NCI-H2081 treated with DMSO at 0.1 percent for 48 hours (cell line): ENCODE measurements at regions not wholly inside any gene's neighbourhood (a gene's known extent, or its start where the extent isn't known, plus 50 kb on each side); places are given as distances from the start of the nearest gene placed in this dataset.

Source experiments
- DNase-seq: peaks from one replicate; lab custom pipeline; 2025; lab: John Stamatoyannopoulos, UW

GRCh38 chr2:138105358-138105757, 141.1 kb downstream of the HNMT start:
- no peak for DNase-seq

DNA sequence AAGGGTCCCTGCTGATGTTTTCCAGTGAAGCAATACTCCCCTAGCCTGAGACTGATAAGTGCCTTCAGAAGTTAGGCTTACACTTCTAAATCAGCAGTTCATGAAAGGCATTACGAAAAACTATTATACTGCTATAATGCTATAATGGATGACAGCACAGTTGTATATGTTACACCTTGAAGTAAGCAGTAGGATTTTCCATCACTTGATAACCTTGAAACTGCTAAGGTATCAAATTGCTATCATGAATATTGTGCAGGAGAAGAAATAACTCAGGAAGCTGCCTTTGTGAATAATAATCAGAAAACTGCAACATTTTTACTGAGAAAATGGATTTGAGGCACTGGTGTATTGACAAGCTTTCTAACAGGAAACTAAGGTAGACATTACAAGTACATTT, 142.3 kb downstream of the HNMT start:
- no peak for DNase-seq

DNA sequence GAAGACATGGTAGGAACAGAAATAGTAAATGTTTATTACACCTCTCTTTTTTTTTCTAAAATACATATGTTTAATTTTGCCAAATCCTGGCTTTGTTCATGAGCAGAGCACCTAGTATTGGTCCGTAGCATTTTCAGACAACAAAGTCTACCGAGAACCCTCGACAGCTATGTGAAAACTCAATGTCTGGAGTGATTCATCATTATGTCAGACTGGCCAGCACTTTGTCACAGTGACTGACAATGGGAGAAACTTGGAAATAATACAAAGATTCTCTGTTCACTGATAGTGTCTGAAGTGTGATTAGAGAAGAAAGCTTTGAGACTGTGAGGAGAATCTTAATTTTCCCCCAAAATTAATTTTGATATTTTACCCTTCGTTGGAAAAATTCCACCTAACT, 143.0 kb downstream of the HNMT start:
- no peak for DNase-seq

DNA sequence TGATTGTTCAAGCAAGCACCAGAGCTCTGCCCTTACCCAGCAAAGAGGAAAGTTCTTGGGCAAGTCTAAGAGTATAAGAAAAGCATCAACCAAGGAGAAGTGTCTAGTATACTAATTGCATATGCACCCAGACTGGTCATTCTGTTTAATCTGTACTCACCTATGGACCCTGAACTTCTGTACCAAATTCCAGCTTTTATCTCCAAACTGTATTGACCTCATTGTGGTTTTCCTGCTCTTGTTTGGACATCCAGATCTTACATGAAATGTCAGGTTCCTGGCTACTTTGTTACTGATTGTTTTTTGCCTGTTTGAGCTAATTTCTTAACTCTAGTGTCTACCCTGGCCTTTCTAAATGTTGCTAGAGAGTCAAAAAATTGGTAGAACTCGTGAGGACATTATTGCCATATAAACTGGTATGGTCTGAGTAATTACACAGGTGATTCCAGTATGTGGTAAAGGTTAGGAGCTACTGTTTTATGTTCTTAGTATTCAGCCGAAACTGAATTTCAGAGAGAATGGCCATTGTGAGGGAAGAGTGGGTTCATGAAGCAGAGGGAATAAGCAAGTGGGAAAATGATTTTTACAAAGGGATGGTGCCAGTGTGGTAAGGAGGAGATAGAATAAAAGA, 146.3 kb downstream of the HNMT start:
- no peak for DNase-seq

GRCh38 chr2:138112536-138112935, 148.3 kb downstream of the HNMT start:
- no peak for DNase-seq

DNA sequence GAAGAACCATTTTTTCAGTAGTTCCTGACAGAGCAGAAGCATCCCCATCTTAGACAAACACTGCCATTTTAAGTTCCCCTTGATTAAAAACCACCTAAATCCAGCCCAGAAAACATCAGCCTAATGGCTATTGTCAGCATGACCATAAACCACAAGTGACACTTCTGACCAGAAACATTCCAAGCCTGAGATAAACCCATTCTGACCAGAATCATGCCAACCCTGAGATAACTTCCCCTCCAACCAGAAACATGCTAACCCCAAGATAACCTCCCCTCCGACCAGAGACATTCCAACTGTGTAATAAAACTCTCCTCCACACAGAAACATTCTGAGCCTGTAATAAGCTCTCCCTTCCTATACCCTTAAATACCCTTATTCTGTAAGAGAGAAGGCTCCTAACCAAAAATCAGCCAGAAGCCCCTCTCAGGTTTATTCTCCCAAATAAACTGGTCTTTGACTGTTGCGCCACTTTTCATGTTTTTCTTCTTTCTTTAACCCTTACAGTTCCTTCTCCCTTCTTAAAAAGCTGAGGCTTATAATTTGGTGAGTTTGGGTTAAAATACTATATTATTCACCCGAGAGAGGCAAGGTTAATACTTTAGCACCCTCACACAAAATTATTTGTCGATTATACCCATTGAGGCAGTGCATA, 149.7 kb downstream of the HNMT start:
- no peak for DNase-seq

- DNase-seq: no peak
Measured at GRCh38 chr2:138115666-138116065, 151.4 kb downstream of the HNMT start.

DNA sequence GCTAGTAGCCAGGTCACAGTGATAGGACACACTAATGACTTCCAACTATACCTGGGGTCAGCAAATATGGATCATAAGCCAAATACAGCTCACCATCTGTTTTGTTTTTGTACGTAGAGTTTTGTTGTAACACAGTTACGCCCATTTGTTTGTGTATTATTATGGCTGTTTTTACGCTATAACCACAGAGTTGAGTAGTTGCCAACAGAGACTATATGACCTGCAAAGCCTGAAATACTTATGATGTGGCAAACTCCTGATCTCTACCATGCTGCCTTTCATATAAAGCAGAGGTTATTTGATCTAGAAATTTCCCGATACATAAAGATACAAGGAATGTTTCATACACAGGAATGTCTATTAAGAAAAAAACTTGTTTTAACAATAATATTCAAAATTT, 152.2 kb downstream of the HNMT start:
- DNase-seq: no peak

- DNase-seq: no peak
Measured at GRCh38 chr2:138121666-138122661, 157.7 kb downstream of the HNMT start.

- DNase-seq: no peak
Measured at GRCh38 chr2:138122891-138123290, 158.6 kb downstream of the HNMT start.

DNA sequence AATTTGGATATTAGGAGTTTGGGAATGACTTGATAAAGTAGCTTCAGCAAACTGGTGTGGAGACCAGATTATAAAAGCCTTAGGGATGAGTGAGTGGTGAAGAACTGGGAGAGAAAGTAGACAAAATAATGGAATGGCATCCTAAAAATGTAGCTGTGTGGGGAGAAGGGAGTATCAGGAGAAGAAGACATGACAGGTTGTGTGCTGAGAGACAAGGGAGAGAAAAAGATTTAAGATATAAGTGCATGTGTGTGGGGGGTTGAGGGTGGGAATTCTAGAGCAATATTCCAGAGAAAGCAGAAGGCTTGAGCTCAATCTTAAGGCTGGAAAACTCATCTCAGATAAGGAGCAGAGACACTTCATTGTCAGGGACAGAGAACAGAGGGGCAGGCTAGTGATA, 159.5 kb downstream of the HNMT start:
- DNase-seq: no peak

GRCh38 chr2:138124521-138124920, 160.2 kb downstream of the HNMT start:
- DNase-seq: no peak

GRCh38 chr2:138125306-138126288, 161.3 kb downstream of the HNMT start:
- no peak for DNase-seq

GRCh38 chr2:138132108-138132507, 167.8 kb downstream of the HNMT start:
- DNase-seq: no peak

GRCh38 chr2:138137949-138138348, 173.7 kb downstream of the HNMT start:
- no peak for DNase-seq

- DNase-seq: no peak
Measured at GRCh38 chr2:138147796-138148195, 183.5 kb downstream of the HNMT start.

DNA sequence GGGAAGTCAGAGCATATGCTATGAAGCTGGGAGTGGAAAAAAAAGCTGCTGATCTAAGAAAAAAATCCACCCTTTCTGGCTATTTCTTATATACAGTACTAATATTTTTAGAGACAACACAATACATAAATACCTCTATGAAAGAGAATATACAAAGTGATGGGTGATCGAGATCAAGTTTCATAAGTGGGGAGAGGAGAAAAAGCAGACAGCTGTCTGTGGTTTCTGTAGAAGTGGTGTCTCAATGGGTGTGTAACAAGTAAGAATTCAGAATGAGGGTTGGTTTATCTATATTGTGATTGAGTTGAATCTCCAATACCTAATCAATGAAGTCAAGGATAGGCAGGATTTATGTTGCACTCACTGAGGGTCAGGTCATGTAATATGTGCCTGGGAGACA, 191.0 kb downstream of the HNMT start:
- no peak for DNase-seq

DNA sequence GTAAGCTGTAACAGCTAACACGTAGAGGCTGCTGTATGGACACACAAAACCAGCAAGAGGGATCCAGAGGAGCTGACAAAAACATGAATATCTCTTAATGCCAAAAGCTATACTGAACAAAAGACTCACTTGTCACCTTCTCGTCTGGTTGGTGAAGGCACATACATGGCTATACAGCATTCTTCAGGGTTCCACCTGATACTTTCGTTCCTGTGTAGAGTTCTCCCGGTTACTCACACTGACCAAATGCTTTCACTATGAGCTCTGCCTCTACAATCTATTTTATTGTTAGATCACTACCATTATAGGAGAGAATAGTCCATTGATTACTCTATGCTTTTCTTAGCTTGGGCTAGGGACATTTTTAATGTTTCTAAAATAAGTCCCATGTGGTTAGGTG, 193.1 kb downstream of the HNMT start:
- DNase-seq: no peak

DNA sequence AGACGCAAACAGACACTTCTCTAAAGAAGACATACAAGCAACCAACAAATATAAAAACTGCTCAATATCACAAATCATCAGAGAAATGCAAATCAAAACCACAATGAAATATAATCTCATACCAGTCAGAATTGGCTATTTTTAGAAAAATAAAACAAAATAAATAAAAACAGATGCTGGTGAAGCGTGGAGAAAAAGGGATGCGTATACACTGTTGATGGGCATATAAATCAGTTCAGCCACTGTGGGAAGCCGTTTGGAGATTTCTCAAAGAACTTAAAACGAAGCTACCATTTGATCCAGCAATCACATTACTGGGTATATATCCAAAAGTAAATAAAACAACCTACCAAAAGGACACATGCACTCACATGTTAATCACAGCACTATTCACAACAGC, 206.2 kb downstream of the HNMT start:
- DNase-seq: no peak

- DNase-seq: no peak
Measured at GRCh38 chr2:138171244-138171643, 207.0 kb downstream of the HNMT start.

DNA sequence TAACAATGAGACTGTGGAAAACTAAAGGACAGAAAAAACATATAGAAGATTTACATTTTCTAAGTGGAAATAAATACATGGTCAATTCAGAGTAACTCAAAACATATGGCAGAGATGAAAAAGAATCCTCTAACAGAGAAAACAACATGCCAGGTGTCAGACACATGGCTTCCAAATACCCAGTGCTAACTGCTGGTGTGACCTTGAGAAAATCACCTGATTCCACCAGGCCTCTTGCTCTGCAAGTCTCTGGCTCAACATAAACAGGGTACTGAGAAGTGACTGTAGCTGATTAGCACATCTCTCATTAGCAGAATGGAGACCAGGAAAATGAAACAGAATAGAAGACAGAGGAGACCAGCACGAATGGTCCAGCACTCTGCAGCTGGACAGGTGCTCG, 210.8 kb downstream of the HNMT start:
- no peak for DNase-seq
